Suppressor macrophage (primary cell): ENCODE measurements at regions not wholly inside any gene's neighbourhood (a gene's known extent, or its start where the extent isn't known, plus 50 kb on each side); places are given as distances from the start of the nearest gene placed in this dataset.
"Not testable (repeated sequence)": the region's sequence is repeated elsewhere in the genome, so short reads cannot be mapped to it uniquely, and the experiment has no call there.

Experiments used
- DNase-seq, 4 experiments: peaks; one replicate each; pipeline ENCODE4 v3.0.0-alpha.2; 2020 to 2022

DNA sequence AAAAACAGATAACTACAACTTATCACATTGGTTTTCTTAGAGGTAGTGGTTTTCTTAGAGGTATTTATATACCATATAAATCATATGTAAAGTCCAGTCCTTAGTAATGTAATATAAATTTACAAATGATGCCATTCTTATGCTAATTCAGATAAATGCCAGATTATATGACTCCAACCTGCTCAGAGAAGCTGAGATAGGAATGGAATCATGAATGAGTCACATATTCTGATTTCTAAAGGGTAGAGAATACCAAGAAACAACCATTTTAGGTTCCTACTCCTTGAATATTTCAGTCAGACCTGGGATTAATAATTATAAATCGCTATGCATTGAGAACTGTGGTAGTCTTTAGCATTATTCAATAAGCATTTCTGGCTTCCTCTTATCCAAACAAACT lies 760.1 kb upstream of the NEGR1 start:
- no peak for DNase-seq

DNA sequence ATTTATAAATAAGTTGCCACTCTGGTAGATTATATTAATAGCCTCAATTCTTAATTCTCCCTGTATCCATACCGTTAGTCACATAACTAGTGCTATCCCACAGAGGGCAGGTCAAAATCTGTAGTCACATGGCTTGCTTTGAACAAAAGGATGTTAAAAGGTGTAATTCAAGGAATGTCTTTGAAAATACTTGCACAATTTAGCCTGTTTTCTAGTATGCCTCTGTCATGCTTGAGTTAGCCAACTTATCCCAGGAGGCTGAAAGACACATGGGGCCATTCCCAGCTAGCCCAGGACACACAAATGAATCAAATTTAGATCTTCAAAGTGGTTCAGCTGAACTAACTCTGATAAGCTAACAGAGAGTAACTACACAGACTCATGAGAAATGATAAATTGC lies 758.5 kb upstream of the NEGR1 start:
- no peak for DNase-seq

DNA sequence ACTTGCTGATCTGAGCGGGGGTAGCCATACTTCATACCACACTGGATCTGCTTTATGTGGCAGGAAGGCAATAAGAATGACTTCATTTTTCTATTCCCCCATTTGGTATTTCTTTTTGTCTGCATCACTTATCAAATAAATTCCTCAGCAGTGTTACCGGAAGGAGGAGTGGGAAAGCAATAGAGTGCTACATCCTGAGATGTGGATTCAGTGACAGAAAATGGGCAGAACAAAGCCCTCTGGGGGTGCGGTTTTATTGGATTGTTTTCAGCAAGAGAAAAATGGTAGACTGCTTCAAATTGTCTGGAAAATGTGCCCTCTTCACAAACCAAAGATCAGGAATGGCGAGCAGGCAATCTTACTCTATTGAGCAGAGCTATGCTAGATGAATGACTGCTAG lies 751.9 kb upstream of the NEGR1 start:
- DNase-seq: no peak

DNA sequence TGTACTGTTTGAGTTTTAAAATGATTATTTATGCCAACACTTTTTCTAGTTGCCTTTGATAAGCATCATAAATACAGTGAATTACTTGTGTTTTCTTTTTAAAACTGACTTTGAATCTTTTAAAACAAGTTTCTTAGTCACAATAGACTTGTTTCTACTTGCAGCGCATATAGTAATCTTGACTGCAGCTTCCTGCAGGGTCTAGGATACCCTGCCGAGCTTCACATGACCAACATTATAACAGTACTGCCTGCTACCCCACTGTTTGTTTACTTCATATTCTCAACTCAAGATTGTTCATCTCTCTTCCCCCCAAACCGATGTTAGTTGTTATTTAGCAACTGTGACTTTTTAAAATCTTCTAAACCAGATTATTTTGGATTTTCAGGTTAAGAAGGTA lies 751.3 kb upstream of the NEGR1 start:
- no peak for DNase-seq

DNA sequence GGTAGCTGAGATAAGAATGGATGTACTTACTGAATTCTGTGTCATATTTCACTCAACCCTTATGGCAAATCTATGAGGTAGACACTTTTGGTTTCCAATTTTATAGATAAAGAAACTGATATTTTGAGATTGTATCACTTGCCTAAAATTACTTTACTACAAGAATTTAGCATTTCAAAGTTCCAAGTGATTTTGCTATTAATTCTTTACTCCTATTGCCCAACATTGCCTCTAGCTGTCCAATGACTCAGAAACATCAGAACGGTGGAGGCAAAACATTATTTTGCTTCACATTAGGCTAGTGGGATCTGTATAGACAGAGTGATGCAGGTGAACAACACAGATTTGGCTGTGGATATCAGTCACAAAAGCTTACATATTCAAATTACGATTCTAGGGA lies 747.2 kb upstream of the NEGR1 start:
- DNase-seq: no peak

DNA sequence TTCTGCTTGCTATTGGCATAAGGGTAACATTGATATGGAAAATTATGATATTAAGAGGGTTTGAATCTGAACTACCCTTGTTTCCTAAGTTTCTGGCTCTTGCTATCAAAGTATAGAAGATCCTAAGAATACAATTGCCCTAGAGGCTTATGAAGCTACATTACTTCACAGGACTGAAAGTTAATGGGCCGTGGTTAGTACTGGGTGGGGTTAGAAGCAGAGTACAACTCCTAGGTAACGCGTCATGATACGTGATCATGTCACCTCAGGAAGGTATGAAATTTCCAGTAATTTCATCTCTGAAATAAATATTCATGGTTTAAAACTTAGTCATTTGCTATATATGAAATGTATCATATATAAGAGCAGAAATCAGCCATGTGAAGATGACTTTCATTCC lies 743.8 kb upstream of the NEGR1 start:
- no peak for DNase-seq

DNA sequence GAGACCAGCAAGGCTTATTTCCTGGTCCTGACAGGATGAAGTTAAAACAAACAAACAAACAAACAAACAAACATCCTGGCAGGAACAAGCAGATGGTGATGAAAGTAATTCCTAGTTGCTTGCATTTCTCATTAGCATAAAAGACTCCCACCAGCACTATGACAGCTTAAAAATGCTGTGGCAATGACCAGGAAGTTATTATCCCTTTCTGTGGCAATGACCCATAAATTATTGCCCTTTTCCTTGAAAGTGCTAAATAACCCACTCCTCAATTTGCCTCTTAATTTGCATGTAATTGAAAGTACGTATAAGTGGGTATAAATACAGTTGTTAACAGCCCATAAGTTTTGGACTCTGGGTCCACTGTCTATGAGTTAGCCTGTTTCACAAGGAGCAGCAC lies 727.6 kb upstream of the NEGR1 start:
- DNase-seq: no peak

DNA sequence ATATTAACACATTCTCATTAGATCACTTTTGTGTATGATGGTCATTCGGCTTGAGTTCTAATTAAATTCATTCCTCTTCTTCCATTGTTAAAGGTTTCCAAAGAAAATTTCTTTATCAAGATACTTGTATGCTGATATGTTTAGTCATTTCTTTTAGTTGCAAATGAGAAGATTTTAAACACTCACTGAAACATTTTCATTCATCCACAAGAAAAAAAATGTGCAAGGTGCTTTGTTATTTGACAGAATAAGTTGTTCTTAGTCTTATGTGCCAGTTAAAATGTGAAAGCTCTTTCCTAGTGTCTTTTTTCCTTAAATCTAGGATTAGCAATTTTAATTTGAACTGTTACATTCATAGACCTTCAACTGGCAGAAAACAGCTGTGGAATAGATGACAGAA lies 727.0 kb upstream of the NEGR1 start:
- no peak for DNase-seq

DNA sequence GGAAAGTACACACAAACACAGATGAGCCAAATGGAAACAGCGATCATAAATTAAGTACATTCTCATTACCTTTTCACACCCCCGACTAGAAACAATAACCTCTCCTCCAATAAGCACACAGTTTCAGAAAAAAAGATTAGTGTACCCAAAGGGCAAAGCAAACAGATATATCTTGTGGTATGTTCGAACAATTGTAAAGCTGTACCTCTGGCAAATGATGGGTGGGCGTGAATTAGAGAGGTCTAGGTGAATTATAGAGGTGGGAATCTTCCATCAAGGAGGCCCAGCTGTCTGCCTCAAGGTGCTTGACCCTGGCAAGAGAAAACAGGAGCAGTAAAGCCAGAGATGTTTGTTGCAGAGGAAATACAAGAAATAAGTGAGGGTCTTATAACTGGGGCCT lies 715.3 kb upstream of the NEGR1 start:
- no peak for DNase-seq

DNA sequence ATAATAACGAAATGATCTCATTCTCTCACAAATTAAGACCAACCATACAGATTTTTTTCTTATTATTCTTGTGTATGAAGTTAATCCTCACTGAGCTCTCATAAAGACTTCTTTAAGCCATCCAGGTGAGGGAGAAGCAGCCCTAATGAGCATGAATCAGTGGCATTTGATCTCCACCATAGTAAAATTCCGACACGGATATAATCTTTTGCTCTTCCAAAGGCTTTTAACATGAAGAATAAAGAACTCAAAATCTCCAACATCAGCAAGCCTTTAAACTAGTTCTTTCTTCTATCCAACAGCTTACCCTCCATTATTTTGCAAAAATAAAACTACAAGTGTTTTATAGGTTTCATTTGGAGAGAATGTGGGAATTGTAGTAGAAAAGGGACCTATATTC lies 714.7 kb upstream of the NEGR1 start:
- DNase-seq: no peak

DNA sequence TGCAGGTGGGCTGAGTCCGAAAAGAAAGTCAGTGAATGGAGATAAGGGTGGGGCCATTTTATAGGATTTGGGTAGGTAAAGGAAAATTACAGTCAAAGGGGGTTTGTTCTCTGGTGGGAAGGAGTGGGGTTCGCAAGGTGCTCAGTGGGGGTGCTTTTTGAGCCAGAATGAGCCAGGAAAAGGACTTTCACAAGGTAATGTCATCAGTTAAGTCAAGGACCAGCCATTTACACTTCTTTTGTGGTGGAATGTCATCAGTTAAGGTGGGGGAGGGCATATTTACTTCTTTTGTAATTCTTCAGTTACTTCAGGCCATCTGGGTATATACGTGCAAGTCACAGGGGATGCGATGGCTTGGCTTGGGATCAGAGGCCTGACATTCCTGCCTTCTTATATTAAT lies 705.5 kb upstream of the NEGR1 start:
- DNase-seq: not testable (repeated sequence)

DNA sequence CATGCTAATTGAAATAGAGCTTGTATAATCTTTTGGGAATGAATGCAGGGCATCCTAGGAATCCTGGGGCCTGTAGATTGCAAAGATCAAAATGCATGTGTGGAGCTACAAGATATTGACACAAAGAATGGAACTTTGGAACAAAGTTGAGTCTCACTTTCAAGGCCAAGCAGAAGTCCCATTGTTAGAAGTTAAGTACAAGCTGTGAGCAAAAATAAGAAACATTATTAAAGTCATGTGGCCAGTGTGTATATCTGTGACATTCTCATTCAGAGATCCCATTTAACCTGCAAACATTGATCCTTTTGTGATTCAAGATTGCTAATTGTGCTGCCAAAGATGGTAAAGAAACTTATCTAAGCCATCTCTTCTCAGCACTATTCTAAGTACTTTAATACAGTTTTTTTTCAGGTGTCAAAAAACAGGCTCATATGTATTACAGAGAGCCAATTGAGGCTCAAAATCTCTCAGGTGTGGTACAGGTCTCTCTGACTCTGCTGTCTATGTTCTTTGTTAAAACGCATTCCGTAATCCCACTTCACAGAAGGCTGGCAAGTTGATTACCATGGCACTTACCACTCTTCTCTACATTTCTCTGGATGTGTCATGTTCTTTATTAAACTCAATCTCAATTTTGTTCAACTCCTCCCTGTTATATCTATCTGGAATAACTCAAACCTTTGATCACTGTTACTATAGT lies 704.4 kb upstream of the NEGR1 start:
- DNase-seq: no peak

DNA sequence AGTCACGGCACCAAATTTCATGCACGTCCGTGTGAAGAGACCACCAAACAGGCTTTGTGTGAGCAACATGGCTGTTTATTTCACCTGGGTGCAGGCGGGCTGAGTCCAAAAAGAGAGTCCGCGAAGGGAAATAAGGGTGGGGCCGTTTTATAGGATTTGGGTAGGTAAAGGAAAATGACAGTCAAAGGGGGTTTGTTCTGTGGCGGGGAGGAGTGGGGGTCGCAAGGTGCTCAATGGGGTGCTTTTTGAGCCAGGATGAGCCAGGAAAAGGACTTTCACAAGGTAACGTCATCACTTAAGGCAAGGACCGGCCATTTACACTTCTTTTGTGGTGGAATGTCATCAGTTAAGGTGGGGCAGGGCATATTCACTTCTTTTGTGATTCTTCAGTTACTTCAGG lies 702.7 kb upstream of the NEGR1 start:
- DNase-seq: not testable (repeated sequence)

DNA sequence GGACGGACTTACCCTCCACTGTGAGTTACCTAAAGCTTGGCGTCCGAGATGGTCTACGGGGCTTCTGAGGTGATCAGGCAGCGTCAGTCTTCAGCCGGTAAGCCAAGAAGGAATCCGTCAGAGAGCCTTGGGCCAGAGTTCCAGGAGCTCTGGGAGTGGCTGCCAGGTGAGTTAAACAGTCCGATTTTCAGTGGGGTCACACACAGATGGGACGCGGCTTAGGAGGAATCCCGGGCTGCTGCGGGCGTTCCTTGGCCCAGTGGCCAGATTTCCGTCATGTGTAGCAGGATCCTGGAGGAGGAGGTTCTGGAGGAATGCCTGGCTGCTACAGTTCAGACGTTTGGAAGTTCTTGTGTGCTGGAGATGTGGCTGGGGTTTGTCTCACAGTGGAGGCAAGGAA lies 700.7 kb upstream of the NEGR1 start:
- not testable (repeated sequence) for DNase-seq

DNA sequence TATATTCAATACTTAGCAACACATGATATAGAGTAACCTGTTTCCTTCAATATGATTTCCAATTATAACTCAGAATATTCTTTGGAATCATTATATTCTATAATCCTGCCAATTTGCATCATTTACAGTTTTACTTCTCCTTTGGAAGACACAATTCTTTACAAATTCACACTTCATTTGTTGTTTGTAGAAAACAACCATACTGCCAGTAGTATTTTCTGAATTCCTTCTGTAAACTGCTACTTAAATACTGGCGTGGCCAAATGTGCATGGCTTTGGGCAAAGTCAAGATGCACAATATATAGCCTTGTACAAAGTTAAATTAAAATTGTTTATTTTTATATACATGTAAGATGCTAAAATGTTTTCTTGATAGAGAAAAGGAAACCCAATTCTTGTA lies 687.1 kb upstream of the NEGR1 start:
- DNase-seq: no peak

DNA sequence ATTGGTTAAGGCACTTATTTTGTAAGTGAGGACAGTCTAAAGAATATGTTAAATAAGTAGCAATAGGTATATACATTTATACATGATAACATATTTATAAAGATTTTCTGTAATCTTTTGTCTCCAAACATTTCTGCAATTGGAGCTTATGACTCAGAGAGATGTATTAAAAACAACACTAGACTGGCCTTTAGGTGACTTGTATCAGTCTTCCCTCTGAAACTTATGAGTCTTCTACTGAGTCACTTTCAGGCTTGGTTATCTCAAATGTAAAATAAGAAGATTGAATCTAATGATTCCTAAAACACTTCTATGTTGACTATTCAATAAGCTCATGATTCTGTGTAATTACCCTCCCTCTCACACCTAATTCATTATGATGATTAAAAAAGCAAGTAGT lies 672.6 kb upstream of the NEGR1 start:
- no peak for DNase-seq

DNA sequence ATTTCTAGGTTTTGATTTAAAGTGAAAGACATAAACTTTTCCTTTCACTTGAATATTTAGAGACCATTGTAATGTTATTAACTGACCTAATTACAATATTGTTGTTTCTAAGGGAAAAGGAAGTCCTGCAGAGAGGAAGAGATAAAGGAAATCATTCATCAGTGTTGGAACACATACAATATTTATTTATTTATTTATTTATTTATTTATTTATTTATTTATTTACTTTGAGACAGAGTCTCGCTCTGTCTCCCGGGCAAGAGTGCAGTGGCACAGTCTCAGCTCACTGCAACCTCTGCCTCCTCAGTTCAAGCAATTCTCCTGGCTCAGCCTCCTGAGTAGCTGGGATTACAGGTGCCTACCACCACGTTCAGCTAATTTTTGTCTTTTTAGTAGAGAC lies 668.6 kb upstream of the NEGR1 start:
- DNase-seq: not testable (repeated sequence)

DNA sequence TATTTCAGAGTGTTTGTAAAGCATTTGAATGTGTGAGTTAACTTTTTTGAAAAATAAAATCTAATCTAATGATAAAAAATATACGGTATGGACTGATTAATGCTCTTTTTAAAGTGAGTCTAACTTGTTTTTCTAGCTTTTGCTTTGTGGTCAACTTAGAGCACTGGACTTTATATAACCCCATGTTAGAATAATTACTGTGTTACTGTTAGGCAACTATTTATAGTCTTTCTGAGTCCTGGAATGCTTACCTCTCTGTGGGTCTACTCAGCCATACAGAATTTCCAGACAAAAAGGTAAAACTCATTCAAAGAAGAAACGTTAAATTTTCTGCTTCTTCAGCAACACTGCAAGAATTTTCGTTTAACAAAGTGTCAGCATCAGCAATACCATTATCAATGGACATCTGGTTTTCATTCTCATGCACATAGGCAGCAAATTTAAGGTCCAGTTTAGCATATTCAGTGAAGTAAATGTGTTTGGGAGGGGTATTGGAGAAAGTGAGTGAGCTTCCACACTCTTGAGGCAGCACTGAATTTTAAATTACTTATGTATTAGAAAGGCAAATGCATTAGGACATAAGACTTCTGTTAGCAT lies 664.7 kb upstream of the NEGR1 start:
- DNase-seq: no peak

DNA sequence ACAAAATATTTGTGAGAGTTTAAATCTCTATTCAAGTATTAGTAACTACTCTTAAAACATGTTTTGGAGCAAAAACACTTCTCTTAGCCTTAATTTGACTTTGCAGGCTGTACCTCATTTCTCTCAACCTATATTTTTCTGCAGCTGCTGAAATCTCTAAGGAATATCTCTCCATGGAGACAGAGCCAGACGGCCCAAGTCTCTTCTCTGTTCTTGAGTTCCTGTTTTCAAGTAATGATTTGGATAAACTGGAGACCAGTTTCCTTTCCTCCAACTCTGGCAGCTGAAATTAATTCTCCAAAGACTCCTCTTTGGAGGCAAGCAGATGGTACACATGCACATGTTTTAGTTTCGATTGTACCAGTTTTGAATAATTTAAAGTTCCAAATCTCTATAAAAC lies 659.7 kb upstream of the NEGR1 start:
- DNase-seq: no peak

DNA sequence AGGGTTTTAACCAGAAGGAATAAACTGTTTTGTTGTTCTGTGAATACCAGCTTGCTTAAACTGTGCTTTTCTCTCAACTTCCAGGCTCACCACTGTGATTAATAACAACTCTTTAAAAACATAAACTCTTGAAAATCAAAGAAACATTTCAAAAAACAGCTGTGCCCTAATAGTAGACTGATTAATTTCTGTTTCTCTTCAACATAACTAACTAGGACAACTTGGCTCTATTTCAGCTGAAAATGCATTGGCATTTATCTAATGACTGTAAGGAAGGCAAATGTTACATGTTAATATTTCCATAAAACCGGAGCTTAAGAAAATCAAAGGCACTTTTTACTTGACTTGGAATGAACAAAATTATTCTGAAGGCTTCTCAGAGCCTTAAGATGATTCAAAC lies 656.1 kb upstream of the NEGR1 start:
- no peak for DNase-seq

DNA sequence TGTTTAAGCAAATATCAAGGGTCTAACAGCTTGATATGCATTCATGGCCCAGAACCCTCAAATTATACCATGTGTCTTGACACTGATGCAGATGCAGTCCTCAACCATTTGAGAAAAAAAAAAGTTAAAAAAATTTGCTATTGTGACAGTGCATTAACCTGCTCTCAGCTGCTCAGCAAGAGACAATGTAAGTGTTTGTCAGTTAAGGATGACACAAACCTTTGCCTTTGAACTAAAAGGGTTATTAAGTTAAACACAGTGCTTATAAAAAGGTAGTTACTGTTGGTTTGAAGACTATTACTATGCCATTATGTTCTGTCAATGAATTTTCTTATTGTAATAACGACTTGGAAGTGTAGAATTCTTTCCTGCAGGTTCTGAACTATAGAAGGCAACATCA lies 655.6 kb upstream of the NEGR1 start:
- no peak for DNase-seq

DNA sequence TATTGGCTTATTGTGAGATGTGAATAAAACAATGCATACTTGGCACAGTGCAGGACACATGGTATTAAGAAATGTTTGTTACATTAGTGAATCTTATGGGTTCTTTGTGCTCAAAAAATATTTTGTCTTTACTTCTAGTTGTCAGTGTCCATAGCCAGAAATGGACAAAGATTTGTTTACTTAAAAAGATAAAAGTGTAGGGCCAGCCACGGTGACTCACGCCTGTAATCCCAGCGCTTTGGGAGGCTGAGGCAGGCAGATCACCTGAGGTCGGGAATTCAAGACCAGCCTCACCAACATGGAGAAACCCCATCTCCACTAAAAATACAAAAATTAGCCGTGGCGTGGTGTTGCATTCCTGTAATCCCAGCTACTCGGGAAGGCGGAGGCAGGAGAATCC lies 654.6 kb upstream of the NEGR1 start:
- no peak for DNase-seq

DNA sequence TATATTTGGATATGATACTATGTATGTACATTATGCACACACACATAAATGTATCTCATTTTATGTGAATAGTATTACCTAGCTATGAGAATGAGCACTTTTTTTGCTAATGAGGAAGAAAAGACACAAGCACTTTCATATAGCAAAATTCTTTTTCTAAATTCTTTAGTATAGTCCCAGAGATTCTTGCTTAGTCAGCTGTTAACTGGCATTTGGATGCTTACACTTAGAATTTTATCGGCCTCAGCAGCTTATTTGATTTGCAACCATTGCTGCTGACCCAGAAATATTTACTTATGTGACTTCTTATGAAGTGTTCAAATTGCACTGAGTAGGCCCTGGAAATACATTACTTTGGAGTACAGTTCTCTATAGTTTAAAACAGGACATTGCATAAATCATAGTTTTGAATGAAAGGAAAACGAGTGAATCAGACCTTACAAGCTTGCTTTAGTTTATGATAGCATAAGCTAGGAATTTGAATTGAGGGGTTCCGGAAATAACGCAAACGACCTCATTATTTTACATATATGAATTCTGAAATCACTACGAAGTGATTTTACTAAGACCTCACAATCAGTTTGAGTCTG lies 653.9 kb upstream of the NEGR1 start:
- no peak for DNase-seq

DNA sequence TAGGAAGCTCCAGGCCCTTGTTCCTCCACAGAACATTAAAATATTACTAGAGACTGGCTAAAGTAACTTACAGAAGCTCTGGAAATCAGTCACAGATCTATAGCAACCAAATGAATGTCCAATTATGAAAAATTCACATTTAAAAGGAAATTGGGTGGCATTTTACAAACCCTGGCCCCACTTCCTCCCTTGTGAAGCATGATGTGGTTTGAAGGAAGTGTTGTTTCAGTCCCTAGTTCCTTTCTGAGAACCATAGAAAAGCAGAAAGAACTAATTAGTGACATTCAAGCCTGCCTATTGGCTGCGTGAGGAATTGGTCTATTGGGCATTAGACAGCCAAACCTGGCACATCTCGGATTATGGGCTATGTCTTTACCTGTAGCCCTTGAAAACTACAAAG lies 649.7 kb upstream of the NEGR1 start:
- no peak for DNase-seq

DNA sequence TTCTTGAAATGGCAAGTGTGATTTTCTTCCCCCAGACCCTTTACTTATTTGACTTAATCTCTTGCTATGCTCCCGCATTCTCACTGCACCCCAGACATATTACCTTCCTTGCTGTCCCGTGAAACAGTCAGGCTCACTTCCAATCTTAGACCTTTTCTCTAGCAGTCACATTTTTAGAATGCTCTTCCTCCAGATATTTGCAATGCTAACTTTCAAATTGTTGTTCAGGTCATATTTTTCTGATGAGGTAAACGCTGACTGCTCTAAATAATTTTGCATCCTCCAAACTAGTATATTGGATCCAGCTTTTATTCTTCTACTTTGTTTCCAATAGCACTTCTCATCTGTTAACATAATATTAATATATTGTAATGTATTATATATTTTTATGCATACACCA lies 648.2 kb upstream of the NEGR1 start:
- DNase-seq: no peak
